ENCODE measurements at regions not wholly inside any gene's neighbourhood (a gene's known extent, or its start where the extent isn't known, plus 50 kb on each side); places are given as distances from the start of the nearest gene placed in this dataset.

DNA sequence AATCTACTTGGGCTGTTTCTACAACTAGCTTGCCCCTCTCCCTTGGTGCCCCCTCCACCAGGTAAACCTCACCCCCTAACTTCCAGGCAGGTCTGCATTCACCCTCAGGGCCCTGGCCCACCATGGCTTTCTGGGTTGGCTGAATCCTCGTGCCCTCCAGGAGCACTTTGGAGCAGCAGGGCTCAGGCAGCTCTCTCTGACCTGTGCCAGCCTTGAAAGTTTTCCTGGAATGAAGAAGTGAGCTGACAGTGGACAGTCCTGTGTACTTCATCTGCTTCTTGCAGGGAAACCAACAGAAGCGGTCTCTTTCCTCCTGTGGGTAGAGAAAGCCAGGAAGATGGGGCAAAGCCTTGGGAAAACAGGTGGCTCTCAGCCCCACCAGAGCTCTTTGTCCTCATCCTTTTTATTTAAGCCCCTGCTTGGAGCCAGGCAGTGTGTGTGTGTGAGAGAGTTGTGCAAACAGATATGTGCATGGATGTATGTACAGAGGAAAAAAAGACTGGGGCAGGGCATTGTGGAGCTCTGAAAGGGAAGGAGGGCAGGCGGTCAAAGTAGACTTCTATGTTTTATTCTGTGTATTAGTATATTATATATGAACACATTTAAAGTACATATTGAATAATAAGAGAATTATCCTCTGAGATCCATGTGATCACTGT lies 62.3 kb upstream of the SPRY4 start:
- no peak for FAIRE-seq
- no peak for DNase-seq (ENCODE audit: insufficient read length, low spot score)
- no peak for TF ChIP-seq POLR2A (IDR thresholded peaks at IDR 0.05; ENCODE audit: low read depth, low read length)
- no peak for TF ChIP-seq PAX5 (IDR thresholded peaks at IDR 0.05; ENCODE audit: insufficient read depth, low read length, severe bottlenecking)
- TF ChIP-seq SPI1 (IDR thresholded peaks at IDR 0.05; ENCODE audit: low read depth, low read length), result no peak
- TF ChIP-seq TAF1 (IDR thresholded peaks at IDR 0.05; ENCODE audit: low read depth, low read length), result no peak
- no peak for TF ChIP-seq POU2F2 (IDR thresholded peaks at IDR 0.05; ENCODE audit: low read depth, low read length)
- TF ChIP-seq POLR2AphosphoS5 (IDR thresholded peaks at IDR 0.05; ENCODE audit: low read depth, low read length), result no peak

DNA sequence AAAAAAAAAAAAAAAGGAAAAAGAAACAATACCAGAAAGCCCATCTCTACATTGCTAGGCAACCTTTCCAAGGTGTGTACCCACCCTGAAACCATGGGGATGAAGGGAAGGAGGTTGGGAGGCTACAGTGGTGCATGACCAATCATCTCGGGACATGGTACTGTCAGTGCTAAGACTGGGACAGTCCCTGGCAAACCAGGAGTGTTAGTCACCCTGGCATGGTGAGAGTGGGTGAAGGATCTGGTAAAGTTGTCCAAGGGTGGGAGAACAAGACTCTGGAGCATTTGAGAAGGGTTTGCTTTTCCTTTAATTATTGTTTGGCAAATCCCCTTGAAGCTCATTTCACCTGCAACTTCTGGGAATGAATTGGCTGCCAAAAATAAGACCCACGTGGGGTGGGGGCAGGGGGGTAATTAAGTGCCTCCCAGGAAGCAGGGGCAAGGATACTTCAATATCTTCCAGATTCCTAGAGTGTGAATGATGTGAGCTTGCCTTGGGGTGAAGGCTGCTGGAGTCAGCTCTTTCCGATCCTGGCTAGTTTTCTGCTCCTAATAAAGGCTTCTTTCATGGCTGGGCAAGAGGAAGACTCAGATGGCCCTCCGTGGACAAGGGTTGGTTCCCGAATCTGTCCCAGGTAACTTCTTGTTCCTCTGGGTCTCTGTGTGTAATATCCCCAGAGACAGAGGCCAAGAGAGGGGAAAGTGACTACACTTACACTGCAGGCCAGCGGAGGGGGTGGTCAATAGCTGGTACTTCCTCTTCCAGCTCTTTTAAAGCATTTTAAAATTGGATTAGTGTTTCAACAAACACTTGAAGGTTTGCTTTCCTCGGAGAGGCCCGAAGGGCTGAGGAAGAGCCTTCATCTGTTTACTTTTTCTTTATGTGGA lies 61.6 kb upstream of the SPRY4 start:
- FAIRE-seq (no peak), DNase-seq (ENCODE audit: insufficient read length, low spot score) (no peak)
- TF ChIP-seq POLR2A (IDR thresholded peaks at IDR 0.05; ENCODE audit: low read depth, low read length) (no peak), POU2F2 (IDR thresholded peaks at IDR 0.05; ENCODE audit: low read depth, low read length) (no peak), PAX5 (IDR thresholded peaks at IDR 0.05; ENCODE audit: insufficient read depth, low read length, severe bottlenecking) (no peak), SPI1 (IDR thresholded peaks at IDR 0.05; ENCODE audit: low read depth, low read length) (no peak), TAF1 (IDR thresholded peaks at IDR 0.05; ENCODE audit: low read depth, low read length) (no peak), POLR2AphosphoS5 (IDR thresholded peaks at IDR 0.05; ENCODE audit: low read depth, low read length) (no peak)

DNA sequence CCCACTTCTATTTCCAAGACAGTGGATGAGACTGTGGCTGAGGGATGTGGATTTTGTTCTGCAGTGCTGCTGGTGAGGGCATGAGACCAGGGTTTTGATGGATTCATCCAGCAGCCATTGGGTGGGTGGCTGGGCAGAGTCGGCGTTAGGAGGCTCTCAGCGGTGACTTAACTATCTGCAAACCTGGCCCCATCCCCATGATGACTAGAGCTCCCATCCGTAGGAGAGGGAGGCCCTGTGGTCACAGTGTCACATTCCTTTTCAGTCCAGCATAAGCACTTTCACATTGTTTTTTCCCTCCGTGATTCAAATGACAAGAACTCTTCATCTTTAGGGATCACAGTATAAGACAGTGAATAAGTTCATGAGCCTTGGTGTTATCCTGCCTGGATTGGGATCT lies 60.4 kb upstream of the SPRY4 start:
- TF ChIP-seq SPI1 (IDR thresholded peaks at IDR 0.05; ENCODE audit: low read depth, low read length) (no peak), POLR2AphosphoS5 (IDR thresholded peaks at IDR 0.05; ENCODE audit: low read depth, low read length) (no peak), TAF1 (IDR thresholded peaks at IDR 0.05; ENCODE audit: low read depth, low read length) (no peak)
- FAIRE-seq (no peak), DNase-seq (ENCODE audit: insufficient read length, low spot score) (no peak)

DNA sequence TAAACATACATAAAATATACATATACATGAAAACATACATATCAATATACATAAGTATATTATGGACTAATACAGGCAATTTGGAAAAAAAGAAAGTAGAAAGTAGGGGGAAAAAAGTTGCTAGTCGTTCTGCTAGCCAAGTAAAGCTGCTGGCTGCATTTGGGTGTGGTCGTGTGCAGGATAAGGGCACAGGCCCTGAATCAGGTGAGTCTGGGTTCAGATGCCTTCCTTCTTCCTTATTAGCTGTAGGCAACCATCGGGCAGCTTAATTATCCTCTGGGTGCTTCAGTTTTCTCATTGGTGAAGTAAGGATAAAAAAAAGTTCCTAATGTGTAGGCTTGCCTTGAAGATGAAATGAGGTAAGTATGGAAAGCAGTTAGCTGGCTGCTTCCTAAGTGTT lies 59.2 kb upstream of the SPRY4 start:
- FAIRE-seq (no peak), DNase-seq (ENCODE audit: insufficient read length, low spot score) (no peak)
- TF ChIP-seq SPI1 (IDR thresholded peaks at IDR 0.05; ENCODE audit: low read depth, low read length) (no peak), TAF1 (IDR thresholded peaks at IDR 0.05; ENCODE audit: low read depth, low read length) (no peak), PAX5 (IDR thresholded peaks at IDR 0.05; ENCODE audit: insufficient read depth, low read length, severe bottlenecking) (no peak), POLR2A (IDR thresholded peaks at IDR 0.05; ENCODE audit: low read depth, low read length) (no peak), POLR2AphosphoS5 (IDR thresholded peaks at IDR 0.05; ENCODE audit: low read depth, low read length) (no peak), POU2F2 (IDR thresholded peaks at IDR 0.05; ENCODE audit: low read depth, low read length) (no peak)

DNA sequence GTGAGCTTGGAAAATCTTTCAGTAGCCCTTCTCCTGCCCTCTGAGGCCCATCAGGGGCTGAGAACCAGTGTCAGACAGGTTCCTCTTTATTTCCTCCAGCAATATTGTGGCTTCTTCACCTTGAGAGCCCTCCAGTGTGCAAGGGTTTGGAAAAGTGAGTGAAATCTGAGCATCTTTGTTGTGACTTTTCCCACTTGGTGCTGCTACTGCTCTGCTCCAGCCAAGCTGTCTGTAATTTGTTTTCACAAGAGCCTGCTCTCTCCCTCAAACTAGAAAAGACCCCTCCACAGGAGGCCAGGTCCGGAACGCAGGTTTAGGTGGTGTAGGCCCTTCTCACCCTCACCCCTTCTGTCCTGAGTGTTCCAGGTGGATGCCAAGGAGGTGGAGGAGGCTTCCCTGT lies 57.4 kb upstream of the SPRY4 start:
- FAIRE-seq (no peak), DNase-seq (ENCODE audit: insufficient read length, low spot score) (no peak)
- TF ChIP-seq POU2F2 (IDR thresholded peaks at IDR 0.05; ENCODE audit: low read depth, low read length) (no peak), PAX5 (IDR thresholded peaks at IDR 0.05; ENCODE audit: insufficient read depth, low read length, severe bottlenecking) (no peak), TAF1 (IDR thresholded peaks at IDR 0.05; ENCODE audit: low read depth, low read length) (no peak), POLR2AphosphoS5 (IDR thresholded peaks at IDR 0.05; ENCODE audit: low read depth, low read length) (no peak), SPI1 (IDR thresholded peaks at IDR 0.05; ENCODE audit: low read depth, low read length) (no peak), POLR2A (IDR thresholded peaks at IDR 0.05; ENCODE audit: low read depth, low read length) (no peak)

DNA sequence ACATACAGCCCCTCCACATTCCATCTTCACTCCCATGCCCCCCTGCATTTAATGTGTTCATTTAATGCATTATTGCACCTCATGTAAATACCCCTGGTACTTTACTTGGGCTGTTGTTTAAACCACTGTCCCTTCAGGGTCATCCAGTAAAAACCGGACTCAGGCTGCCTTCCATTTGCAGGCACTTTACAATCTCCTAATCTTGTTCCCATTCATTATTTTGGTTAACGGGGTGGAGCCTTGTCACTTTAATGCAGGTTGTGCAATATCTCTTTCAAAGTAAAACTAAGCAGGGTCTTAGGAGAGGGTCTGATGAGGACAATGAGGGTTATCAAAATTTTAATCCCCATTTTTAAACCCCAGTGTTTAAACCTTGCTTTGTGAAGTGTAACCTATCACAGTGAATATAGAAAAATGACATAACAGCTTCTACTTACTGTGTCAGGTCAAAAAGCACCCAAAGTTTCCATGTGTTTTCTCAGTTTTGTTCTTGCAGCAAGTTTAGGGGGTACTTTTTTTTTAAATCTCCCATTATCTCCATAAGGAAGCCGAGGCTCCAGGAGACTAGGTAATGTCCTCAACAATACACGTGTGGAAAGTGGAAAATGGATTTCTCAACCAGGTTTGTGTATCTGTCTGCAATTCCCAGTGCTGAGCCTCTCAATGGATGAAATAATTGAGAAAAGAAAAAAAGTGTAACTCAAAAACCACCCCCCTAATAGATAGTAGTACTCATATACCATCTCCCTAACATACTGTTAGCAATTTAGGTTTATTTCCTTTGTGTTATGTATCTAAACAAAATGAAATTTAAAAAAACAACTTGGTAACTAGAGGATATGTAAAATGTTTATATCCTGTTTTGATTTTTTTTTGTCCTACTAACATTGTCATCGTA lies 54.2 kb upstream of the SPRY4 start:
- FAIRE-seq (peak; percentile 38), DNase-seq (ENCODE audit: insufficient read length, low spot score) (no peak)
- no peak for TF ChIP-seq POLR2A (IDR thresholded peaks at IDR 0.05; ENCODE audit: low read depth, low read length)
- TF ChIP-seq POLR2AphosphoS5 (IDR thresholded peaks at IDR 0.05; ENCODE audit: low read depth, low read length), result no peak
- TF ChIP-seq PAX5 (IDR thresholded peaks at IDR 0.05; ENCODE audit: insufficient read depth, low read length, severe bottlenecking), result no peak
- no peak for TF ChIP-seq POU2F2 (IDR thresholded peaks at IDR 0.05; ENCODE audit: low read depth, low read length)
- TF ChIP-seq SPI1 (IDR thresholded peaks at IDR 0.05; ENCODE audit: low read depth, low read length), result no peak
- no peak for TF ChIP-seq TAF1 (IDR thresholded peaks at IDR 0.05; ENCODE audit: low read depth, low read length)

DNA sequence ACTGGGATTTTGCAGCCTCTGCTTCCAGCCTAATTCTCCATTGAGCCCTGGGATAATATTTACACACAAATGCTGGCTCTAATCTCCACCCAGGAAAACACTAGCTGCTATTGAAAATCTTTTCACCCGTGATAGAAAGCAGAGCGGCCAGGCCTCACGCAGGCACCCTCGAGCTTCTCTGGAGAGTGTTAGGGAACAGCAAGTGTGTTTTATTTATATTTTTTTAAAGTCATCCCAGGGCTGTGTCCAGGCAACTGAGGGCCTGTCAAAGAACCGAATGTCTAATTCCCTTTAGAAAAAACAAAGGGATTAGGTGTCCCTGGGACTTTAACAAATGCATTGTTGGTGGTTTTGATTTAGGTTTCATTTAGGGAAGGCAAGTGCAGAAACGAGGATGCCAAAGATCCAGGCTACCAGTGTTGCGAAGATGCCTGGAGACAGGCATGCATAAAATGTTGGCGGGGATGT lies 51.2 kb upstream of the SPRY4 start:
- DNase-seq (ENCODE audit: insufficient read length, low spot score) (no peak), FAIRE-seq (no peak)
- TF ChIP-seq POU2F2 (IDR thresholded peaks at IDR 0.05; ENCODE audit: low read depth, low read length) (no peak), PAX5 (IDR thresholded peaks at IDR 0.05; ENCODE audit: insufficient read depth, low read length, severe bottlenecking) (no peak), SPI1 (IDR thresholded peaks at IDR 0.05; ENCODE audit: low read depth, low read length) (no peak), POLR2AphosphoS5 (IDR thresholded peaks at IDR 0.05; ENCODE audit: low read depth, low read length) (no peak), POLR2A (IDR thresholded peaks at IDR 0.05; ENCODE audit: low read depth, low read length) (no peak), TAF1 (IDR thresholded peaks at IDR 0.05; ENCODE audit: low read depth, low read length) (no peak)

Data from GM12891 (cell line).